Keratinocyte (primary cell): ENCODE measurements at regions not wholly inside any gene's neighbourhood (a gene's known extent, or its start where the extent isn't known, plus 50 kb on each side); places are given as distances from the start of the nearest gene placed in this dataset.

ENCODE experiments used
- DNase-seq: peaks from one replicate; pipeline ENCODE4 v3.0.0-alpha.2; 2011; ENCODE audit warnings: low read depth, missing footprints, low spot score
- FAIRE-seq: peaks from 2 replicates; lab custom pipeline; 2011; peaks lifted over from hg19 to GRCh38; lab: Jason Lieb, UNC
- H2AFZ ChIP-seq: 2 replicates; pipeline ENCODE4 v1.6.0; 2012; ENCODE audit warnings: low read length, control low read depth, inconsistent platforms; ENCODE audit not compliant: control insufficient read depth
- H3K27ac ChIP-seq: 2 replicates; pipeline ENCODE4 v1.5.1; 2011; ENCODE audit warnings: low read length; ENCODE audit not compliant: control insufficient read depth, insufficient read depth
- H3K27me3 ChIP-seq: 3 replicates; pipeline ENCODE4 v1.6.0; 2011; ENCODE audit warnings: low read length; ENCODE audit not compliant: control insufficient read depth, insufficient read depth; ENCODE audit errors: extremely low read depth
- H3K36me3 ChIP-seq, 2 experiments: 2 replicates in 1 of 2; 3 replicates in 1 of 2; pipeline ENCODE4 v1.5.1; 2011; ENCODE audit warnings: low read length in 2 of 2, mild to moderate bottlenecking in 1 of 2; ENCODE audit not compliant: control insufficient read depth in 2 of 2, insufficient read depth in 2 of 2; ENCODE audit errors: extremely low read depth in 1 of 2
- H3K4me1 ChIP-seq: 3 replicates; pipeline ENCODE4 v1.5.1; 2011; ENCODE audit warnings: low read length; ENCODE audit not compliant: control insufficient read depth, insufficient read depth; ENCODE audit errors: extremely low read depth
- H3K4me2 ChIP-seq: 3 replicates; pipeline ENCODE4 v1.6.0; 2011; ENCODE audit warnings: low read depth, low read length; ENCODE audit not compliant: control insufficient read depth, insufficient read depth; ENCODE audit errors: extremely low read depth
- H3K4me3 ChIP-seq, 3 experiments: fragments of 200-600 bp in 1 of 3; sonication (generic) in 1 of 3; 2 replicates in 2 of 3; 3 replicates in 1 of 3; pipeline ENCODE4 v1.5.1; 2011 to 2016; ENCODE audit warnings: low read length in 3 of 3, mild to moderate bottlenecking in 3 of 3, control low read depth in 2 of 3, inconsistent platforms in 1 of 3, low read depth in 1 of 3, mixed read lengths in 1 of 3, mixed run types in 1 of 3, moderate library complexity in 1 of 3; ENCODE audit not compliant: control insufficient read depth in 2 of 3, insufficient read depth in 2 of 3; ENCODE audit errors: extremely low read depth in 1 of 3
- H3K79me2 ChIP-seq: 2 replicates; pipeline ENCODE4 v1.6.0; 2012; ENCODE audit warnings: low read length; ENCODE audit not compliant: control insufficient read depth, insufficient read depth
- H3K9ac ChIP-seq: 3 replicates; pipeline ENCODE4 v1.6.0; 2011; ENCODE audit warnings: low read length; ENCODE audit not compliant: control insufficient read depth, insufficient read depth; ENCODE audit errors: extremely low read depth
- H3K9me1 ChIP-seq: 3 replicates; pipeline ENCODE4 v1.6.0; 2011; ENCODE audit warnings: low read length; ENCODE audit not compliant: control insufficient read depth, insufficient read depth; ENCODE audit errors: extremely low read depth
- H3K9me3 ChIP-seq: 2 replicates; pipeline ENCODE4 v1.5.1; 2012; ENCODE audit warnings: low read depth, low read length; ENCODE audit not compliant: control insufficient read depth
- H4K20me1 ChIP-seq: 3 replicates; pipeline ENCODE4 v1.6.0; 2011; ENCODE audit warnings: low read length; ENCODE audit not compliant: control insufficient read depth, insufficient read depth; ENCODE audit errors: extremely low read depth
- EZH2 ChIP-seq: IDR thresholded peaks from one replicate; pipeline ENCODE4 v1.6.1; 2012; ENCODE audit warnings: inconsistent platforms, mild to moderate bottlenecking, low read length, moderate library complexity
- dilution Hi-C: fragments of 300-500 bp; cut with MboI; formaldehyde crosslinking; loops from one replicate; pipeline ENCODE4 v1.7.0; 2020; ENCODE audit warnings: low sequenced_read_pairs; ENCODE audit not compliant: extremely low pct_ligation_motif_present
- TF ChIP-seq, protein P1 (sequence below), 3 experiments: IDR thresholded peaks in 1 of 3; conservative IDR thresholded peaks in 1 of 3; optimal IDR thresholded peaks in 1 of 3; 2 replicates in 2 of 3; 3 replicates in 1 of 3; pipeline versions ENCODE3 to v1.5.1; 2011; ENCODE audit warnings: low read length in 3 of 3, mild to moderate bottlenecking in 3 of 3, moderate library complexity in 2 of 3, control low read depth in 1 of 3, inconsistent platforms in 1 of 3; ENCODE audit not compliant: insufficient read depth in 2 of 3; ENCODE audit errors: extremely low read depth in 1 of 3

DNA sequence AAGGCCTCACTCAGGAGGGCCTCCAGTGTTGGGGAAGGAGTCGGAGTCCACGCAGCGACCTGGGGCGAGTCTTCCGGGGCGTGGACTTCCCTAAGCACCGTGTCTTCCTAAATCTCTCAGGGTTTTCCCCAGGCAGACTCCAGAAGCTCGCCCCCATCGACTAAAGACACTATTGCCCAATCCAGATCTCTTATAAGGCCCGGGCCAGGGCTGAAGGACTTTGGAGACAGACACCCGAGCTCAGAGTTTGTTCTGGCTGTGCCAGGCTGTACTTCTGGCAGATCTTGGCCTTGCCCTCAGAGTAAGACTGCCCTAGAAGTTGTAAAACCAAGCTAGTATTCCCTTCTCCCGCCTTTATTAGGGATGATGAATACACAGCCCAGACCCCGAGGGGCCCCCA, 191.4 kb downstream of the BUD13 start:
- H3K9me1 ChIP-seq, result no peaks in the 10 kb centered on the region
- H3K79me2 ChIP-seq, result no peaks in the 10 kb centered on the region
- H3K9me3 ChIP-seq, result no peaks in the 10 kb centered on the region
- H3K4me1 ChIP-seq, result no peaks in the 10 kb centered on the region
- no peak overlapping the region for H3K4me2 ChIP-seq
- FAIRE-seq (no peak), DNase-seq (no peak)
- H2AFZ ChIP-seq, result no peak overlapping the region
- peaks cover 71% of the 10 kb centered on the region for H3K27me3 ChIP-seq
- H4K20me1 ChIP-seq, result no peaks in the 10 kb centered on the region
- no peak overlapping the region for H3K4me3 ChIP-seq
- no peak overlapping the region for H3K27ac ChIP-seq
- H3K36me3 ChIP-seq, result no peaks in the 10 kb centered on the region
- dilution Hi-C loops, result no loop called here
- TF ChIP-seq EZH2, result no peak
- TF ChIP-seq, protein P1, sequence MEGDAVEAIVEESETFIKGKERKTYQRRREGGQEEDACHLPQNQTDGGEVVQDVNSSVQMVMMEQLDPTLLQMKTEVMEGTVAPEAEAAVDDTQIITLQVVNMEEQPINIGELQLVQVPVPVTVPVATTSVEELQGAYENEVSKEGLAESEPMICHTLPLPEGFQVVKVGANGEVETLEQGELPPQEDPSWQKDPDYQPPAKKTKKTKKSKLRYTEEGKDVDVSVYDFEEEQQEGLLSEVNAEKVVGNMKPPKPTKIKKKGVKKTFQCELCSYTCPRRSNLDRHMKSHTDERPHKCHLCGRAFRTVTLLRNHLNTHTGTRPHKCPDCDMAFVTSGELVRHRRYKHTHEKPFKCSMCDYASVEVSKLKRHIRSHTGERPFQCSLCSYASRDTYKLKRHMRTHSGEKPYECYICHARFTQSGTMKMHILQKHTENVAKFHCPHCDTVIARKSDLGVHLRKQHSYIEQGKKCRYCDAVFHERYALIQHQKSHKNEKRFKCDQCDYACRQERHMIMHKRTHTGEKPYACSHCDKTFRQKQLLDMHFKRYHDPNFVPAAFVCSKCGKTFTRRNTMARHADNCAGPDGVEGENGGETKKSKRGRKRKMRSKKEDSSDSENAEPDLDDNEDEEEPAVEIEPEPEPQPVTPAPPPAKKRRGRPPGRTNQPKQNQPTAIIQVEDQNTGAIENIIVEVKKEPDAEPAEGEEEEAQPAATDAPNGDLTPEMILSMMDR (optimal IDR thresholded peaks at IDR 0.05 in 1 of 3, IDR thresholded peaks at IDR 0.05 in 1 of 3, conservative IDR thresholded peaks at IDR 0.05 in 1 of 3; ENCODE audit: extremely low read depth in 1 of 3, insufficient read depth in 2 of 3, low read length in 3 of 3), result no peak
- no peak overlapping the region for H3K9ac ChIP-seq

- Histone ChIP-seq H3K9me1 (no peaks in the 10 kb centered on the region), H3K79me2 (no peaks in the 10 kb centered on the region), H4K20me1 (no peaks in the 10 kb centered on the region), H3K36me3 (no peaks in the 10 kb centered on the region), H3K27me3 (peaks cover 71% of the 10 kb centered on the region), H3K9me3 (no peaks in the 10 kb centered on the region), H3K9ac (no peak overlapping the region), H3K4me3 (no peak overlapping the region), H3K4me1 (no peaks in the 10 kb centered on the region), H2AFZ (no peak overlapping the region), H3K27ac (no peak overlapping the region), H3K4me2 (no peak overlapping the region)
- dilution Hi-C loops, result no loop called here
- DNase-seq (no peak), FAIRE-seq (no peak)
- TF ChIP-seq, protein P1 (optimal IDR thresholded peaks at IDR 0.05 in 1 of 3, IDR thresholded peaks at IDR 0.05 in 1 of 3, conservative IDR thresholded peaks at IDR 0.05 in 1 of 3; ENCODE audit: extremely low read depth in 1 of 3, insufficient read depth in 2 of 3, low read length in 3 of 3), result no peak
- peak; percentile 26 for TF ChIP-seq EZH2
Observed at GRCh38 chr11:116580799-116581198, 192.0 kb downstream of the BUD13 start.
